ENCODE measurements at regions not wholly inside any gene's neighbourhood (a gene's known extent, or its start where the extent isn't known, plus 50 kb on each side); places are given as distances from the start of the nearest gene placed in this dataset.

GRCh38 chr15:38035701-38036100, 101.3 kb downstream of the TMCO5A start:
- H3K27ac ChIP-seq (ENCODE audit: low read depth in 2 of 2, low read length in 1 of 2) = peak overlapping the region in 1 of 2 experiments; percentile 59; a peak in 2 of 4 replicates
- peak overlapping the region; percentile 76 for H2AFZ ChIP-seq (ENCODE audit: low read depth)
- no peak overlapping the region for H3K9ac ChIP-seq
- DNase-seq = no peak
- no peaks in the 10 kb centered on the region for H4K20me1 ChIP-seq (ENCODE audit: insufficient read depth)
- WGBS (ENCODE audit: low lambda C conversion rate) = 79% methylated on average over 2 of the region's 2 CpGs
- H3K79me2 ChIP-seq (ENCODE audit: insufficient read depth) = no peaks in the 10 kb centered on the region
- H3K36me3 ChIP-seq (replicated peaks in 1 of 2; ENCODE audit: control insufficient read depth in 1 of 2, insufficient read depth in 2 of 2, low read length in 1 of 2) = no peaks in the 10 kb centered on the region
- peaks cover 0 to 12% of the 10 kb centered on the region in 2 experiments; a peak in 1 of 4 replicates for H3K4me1 ChIP-seq (ENCODE audit: control insufficient read depth in 1 of 2, insufficient read depth in 2 of 2, low read depth in 1 of 2, low read length in 1 of 2)
- H3F3A ChIP-seq (replicated peaks; ENCODE audit: insufficient read depth) = peaks cover 31% of the 10 kb centered on the region
- no peaks in the 10 kb centered on the region for H3K9me3 ChIP-seq
- peak overlapping the region; percentile 42 for H3K4me2 ChIP-seq
- no peaks in the 10 kb centered on the region for H3K27me3 ChIP-seq (ENCODE audit: insufficient read depth)
- ChIA-PET CTCF (interaction anchor here (0.6 to 1.6 kb wide), 3 partner anchors 11 to 1721 kb away, joined by 3 to 4 read pairs (median 4); no protein-coding TSS in a partner anchor), POLR2A (no interaction called here)
- H3K9me2 ChIP-seq = no peaks in the 10 kb centered on the region
- 0 out of 2 replicates have a peak, but pooled peaks have one; percentile 7 for TF ChIP-seq TCF12 (IDR thresholded peaks at IDR 0.05)
- TF ChIP-seq FOSL2 (IDR thresholded peaks at IDR 0.05; ENCODE audit: borderline replicate concordance, low read depth) = peak; percentile 25; the same call in 1 of the 2 replicates
- TF ChIP-seq NFIC (IDR thresholded peaks at IDR 0.05; ENCODE audit: borderline replicate concordance) = peak; percentile 54; the same call in 1 of the 2 replicates
- TF ChIP-seq JUND (IDR thresholded peaks at IDR 0.05) = 0 out of 2 replicates have a peak, but pooled peaks have one; percentile 11
- TF ChIP-seq TAF1 (IDR thresholded peaks at IDR 0.05; ENCODE audit: borderline replicate concordance, low read depth, low read length) = no peak
- no peak for TF ChIP-seq PBX3 (IDR thresholded peaks at IDR 0.05)
- H3K4me3 ChIP-seq (ENCODE audit: low read depth in 2 of 2, low read length in 1 of 2) = no peak overlapping the region

GRCh38 chr15:38036790-38037338, 102.4 kb downstream of the TMCO5A start:
- Histone ChIP-seq H3K36me3 (replicated peaks in 1 of 2; ENCODE audit: control insufficient read depth in 1 of 2, insufficient read depth in 2 of 2, low read length in 1 of 2) (no peaks in the 10 kb centered on the region), H3K9me2 (no peaks in the 10 kb centered on the region), H3K9ac (no peak overlapping the region), H4K20me1 (ENCODE audit: insufficient read depth) (no peaks in the 10 kb centered on the region), H2AFZ (ENCODE audit: low read depth) (no peak overlapping the region), H3K27ac (ENCODE audit: low read depth in 2 of 2, low read length in 1 of 2) (peak overlapping the region in 1 of 2 experiments; percentile 59; a peak in 1 of 4 replicates), H3K27me3 (ENCODE audit: insufficient read depth) (no peaks in the 10 kb centered on the region), H3F3A (replicated peaks; ENCODE audit: insufficient read depth) (peaks cover 31% of the 10 kb centered on the region), H3K4me1 (ENCODE audit: control insufficient read depth in 1 of 2, insufficient read depth in 2 of 2, low read depth in 1 of 2, low read length in 1 of 2) (peaks cover 0 to 20% of the 10 kb centered on the region in 2 experiments; a peak in 1 of 4 replicates), H3K79me2 (ENCODE audit: insufficient read depth) (no peaks in the 10 kb centered on the region), H3K4me2 (no peak overlapping the region; the same call in 1 of the 2 replicates), H3K4me3 (ENCODE audit: low read depth in 2 of 2, low read length in 1 of 2) (no peak overlapping the region), H3K9me3 (no peaks in the 10 kb centered on the region)
- ChIA-PET CTCF (interaction anchor here (1.6 kb wide), 1 partner anchor 10 kb away, joined by 4 read pairs; no protein-coding TSS in a partner anchor), POLR2A (no interaction called here)
- 62% methylated on average over 3 of the region's 3 CpGs for WGBS (ENCODE audit: low lambda C conversion rate)
- TF ChIP-seq GATA2 (CRISPR knock-in tag; IDR thresholded peaks at IDR 0.05) = no peak
- TF ChIP-seq CHD2 (IDR thresholded peaks at IDR 0.05; ENCODE audit: low read length, partially characterized antibody) = no peak
- TF ChIP-seq POLR2AphosphoS5 (IDR thresholded peaks at IDR 0.05; ENCODE audit: low read depth, low read length) = no peak
- no peak for TF ChIP-seq REST (IDR thresholded peaks at IDR 0.05; ENCODE audit: low read depth, low read length)
- TF ChIP-seq JUND (IDR thresholded peaks at IDR 0.05) = no peak
- TF ChIP-seq IRF3 (IDR thresholded peaks at IDR 0.05; ENCODE audit: low read depth, low read length) = no peak
- TF ChIP-seq ELF1 (IDR thresholded peaks at IDR 0.05) = no peak
- no peak for TF ChIP-seq PBX3 (IDR thresholded peaks at IDR 0.05)
- TF ChIP-seq NRF1 (IDR thresholded peaks at IDR 0.05; ENCODE audit: low read depth, low read length) = no peak
- no peak for TF ChIP-seq ZBTB33 (IDR thresholded peaks at IDR 0.05; ENCODE audit: borderline replicate concordance, low read depth)
- no peak for TF ChIP-seq FOXM1 (IDR thresholded peaks at IDR 0.05; ENCODE audit: low read depth)
- no peak for DNase-seq

Measured in SK-N-SH (cell line).